Muscle layer of colon (tissue), 2 donors: ENCODE measurements at regions not wholly inside any gene's neighbourhood (a gene's known extent, or its start where the extent isn't known, plus 50 kb on each side); places are given as distances from the start of the nearest gene placed in this dataset.
"Not testable (repeated sequence)": the region's sequence is repeated elsewhere in the genome, so short reads cannot be mapped to it uniquely, and the experiment has no call there.

Source experiments
- H3K27ac ChIP-seq: one replicate; pipeline ENCODE4 v1.7.0; 2013; ENCODE audit warnings: low read depth, mild to moderate bottlenecking, low read length, moderate library complexity
- H3K27me3 ChIP-seq, 2 donors: one replicate each; pipeline ENCODE4 v1.7.0; 2013; ENCODE audit warnings: low read length in 2 of 2, mild to moderate bottlenecking in 2 of 2; ENCODE audit not compliant: insufficient read depth in 2 of 2, control insufficient read depth in 1 of 2
- H3K36me3 ChIP-seq: one replicate; pipeline ENCODE4 v1.7.0; 2013; ENCODE audit warnings: mild to moderate bottlenecking, low read length; ENCODE audit not compliant: insufficient read depth
- H3K4me1 ChIP-seq: one replicate; pipeline ENCODE4 v1.7.0; 2013; ENCODE audit warnings: mild to moderate bottlenecking, low read length; ENCODE audit not compliant: insufficient read depth
- H3K4me3 ChIP-seq, 2 donors: one replicate each; pipeline ENCODE4 v1.7.0; 2013; ENCODE audit warnings: low read length in 2 of 2, low read depth in 1 of 2, mild to moderate bottlenecking in 1 of 2, moderate library complexity in 1 of 2
- H3K9ac ChIP-seq: one replicate; pipeline ENCODE4 v1.7.0; 2013; ENCODE audit warnings: low read length
- H3K9me3 ChIP-seq: one replicate; pipeline ENCODE4 v1.7.0; 2013; ENCODE audit warnings: mild to moderate bottlenecking, low read length
- donor health status: abdominal sarcoma.
- donor health status: Adenocarcinoma of cecum.

- no peaks in the 10 kb centered on the region for H3K4me1 ChIP-seq
- no peaks in the 10 kb centered on the region for H3K36me3 ChIP-seq
- no peaks in the 10 kb centered on the region for H3K9me3 ChIP-seq
- no peak overlapping the region for H3K4me3 ChIP-seq
- H3K27me3 ChIP-seq: no peaks in the 10 kb centered on the region
- no peak overlapping the region for H3K27ac ChIP-seq
- H3K9ac ChIP-seq: no peak overlapping the region
Measured at GRCh38 chr21:31418377-31419001, 74.4 kb upstream of the TIAM1 start.

GRCh38 chr21:31417214-31417613 is 73.2 kb upstream of the TIAM1 start:
- H3K4me1 ChIP-seq, H3K4me3 ChIP-seq, H3K9me3 ChIP-seq, H3K9ac ChIP-seq, H3K27ac ChIP-seq, H3K27me3 ChIP-seq, H3K36me3 ChIP-seq: not testable (repeated sequence)

GRCh38 chr21:31416465-31416864 is 72.4 kb upstream of the TIAM1 start:
- Histone ChIP-seq H3K27ac (no peak overlapping the region), H3K27me3 (no peaks in the 10 kb centered on the region), H3K36me3 (no peaks in the 10 kb centered on the region), H3K4me3 (no peak overlapping the region), H3K9ac (no peak overlapping the region), H3K9me3 (no peaks in the 10 kb centered on the region), H3K4me1 (no peaks in the 10 kb centered on the region)

GRCh38 chr21:31414263-31415000 is 70.4 kb upstream of the TIAM1 start:
- H3K36me3 ChIP-seq: no peaks in the 10 kb centered on the region
- no peak overlapping the region for H3K9ac ChIP-seq
- no peaks in the 10 kb centered on the region for H3K27me3 ChIP-seq
- no peak overlapping the region for H3K4me3 ChIP-seq
- no peak overlapping the region for H3K27ac ChIP-seq
- no peaks in the 10 kb centered on the region for H3K9me3 ChIP-seq
- no peaks in the 10 kb centered on the region for H3K4me1 ChIP-seq

- H3K9ac ChIP-seq: no peak overlapping the region
- no peak overlapping the region for H3K27ac ChIP-seq
- H3K9me3 ChIP-seq: no peaks in the 10 kb centered on the region
- H3K4me1 ChIP-seq: no peaks in the 10 kb centered on the region
- H3K27me3 ChIP-seq: no peaks in the 10 kb centered on the region
- H3K4me3 ChIP-seq: no peak overlapping the region
- no peaks in the 10 kb centered on the region for H3K36me3 ChIP-seq
Measured at GRCh38 chr21:31413698-31414097, 69.6 kb upstream of the TIAM1 start.

- Histone ChIP-seq H3K4me1 (no peaks in the 10 kb centered on the region), H3K9ac (no peak overlapping the region), H3K9me3 (no peaks in the 10 kb centered on the region), H3K4me3 (no peak overlapping the region), H3K36me3 (no peaks in the 10 kb centered on the region), H3K27me3 (no peaks in the 10 kb centered on the region), H3K27ac (no peak overlapping the region)
Measured at GRCh38 chr21:31410499-31411131, 66.6 kb upstream of the TIAM1 start.

GRCh38 chr21:31409831-31410487 is 65.9 kb upstream of the TIAM1 start:
- no peaks in the 10 kb centered on the region for H3K27me3 ChIP-seq
- no peak overlapping the region for H3K9ac ChIP-seq
- no peaks in the 10 kb centered on the region for H3K36me3 ChIP-seq
- no peaks in the 10 kb centered on the region for H3K4me1 ChIP-seq
- no peak overlapping the region for H3K27ac ChIP-seq
- no peaks in the 10 kb centered on the region for H3K9me3 ChIP-seq
- no peak overlapping the region for H3K4me3 ChIP-seq

- H3K9ac ChIP-seq: no peak overlapping the region
- no peaks in the 10 kb centered on the region for H3K9me3 ChIP-seq
- no peak overlapping the region for H3K4me3 ChIP-seq
- no peaks in the 10 kb centered on the region for H3K4me1 ChIP-seq
- no peak overlapping the region for H3K27ac ChIP-seq
- H3K36me3 ChIP-seq: no peaks in the 10 kb centered on the region
- H3K27me3 ChIP-seq: no peaks in the 10 kb centered on the region
Measured at GRCh38 chr21:31408301-31409088, 64.4 kb upstream of the TIAM1 start.

- H3K4me1 ChIP-seq: no peaks in the 10 kb centered on the region
- H3K9me3 ChIP-seq: no peaks in the 10 kb centered on the region
- H3K36me3 ChIP-seq: no peaks in the 10 kb centered on the region
- no peaks in the 10 kb centered on the region for H3K27me3 ChIP-seq
- no peak overlapping the region for H3K27ac ChIP-seq
- no peak overlapping the region for H3K9ac ChIP-seq
- H3K4me3 ChIP-seq: no peak overlapping the region
Measured at GRCh38 chr21:31406510-31406909, 62.4 kb upstream of the TIAM1 start.

- H3K9ac ChIP-seq: no peak overlapping the region
- no peaks in the 10 kb centered on the region for H3K36me3 ChIP-seq
- H3K27me3 ChIP-seq: no peaks in the 10 kb centered on the region
- H3K4me3 ChIP-seq: no peak overlapping the region
- H3K9me3 ChIP-seq: no peaks in the 10 kb centered on the region
- no peaks in the 10 kb centered on the region for H3K4me1 ChIP-seq
- no peak overlapping the region for H3K27ac ChIP-seq
Measured at GRCh38 chr21:31405604-31406003, 61.5 kb upstream of the TIAM1 start.
